HG03565 (cell line): ENCODE measurements at regions not wholly inside any gene's neighbourhood (a gene's known extent, or its start where the extent isn't known, plus 50 kb on each side); places are given as distances from the start of the nearest gene placed in this dataset.
"Not testable (repeated sequence)": the region's sequence is repeated elsewhere in the genome, so short reads cannot be mapped to it uniquely, and the experiment has no call there.

ENCODE experiments used
- ATAC-seq: cut with Tn5 transposase; IDR thresholded peaks from one replicate; pipeline ENCODE4 v1.9.1; 2021; ENCODE audit warnings: mild to moderate bottlenecking, moderate library complexity; ENCODE audit not compliant: unreplicated experiment

GRCh38 chr7:26083113-26083512 is 68.9 kb upstream of the NFE2L3 start:
- no peak for ATAC-seq

- no peak for ATAC-seq
Measured at GRCh38 chr7:26084418-26084817, 67.6 kb upstream of the NFE2L3 start.

GRCh38 chr7:26085771-26086170 is 66.2 kb upstream of the NFE2L3 start:
- ATAC-seq = no peak

GRCh38 chr7:26087321-26088091 is 64.5 kb upstream of the NFE2L3 start:
- no peak for ATAC-seq

GRCh38 chr7:26089469-26089868 is 62.5 kb upstream of the NFE2L3 start:
- ATAC-seq = not testable (repeated sequence)

- ATAC-seq = no peak
Measured at GRCh38 chr7:26090927-26091519, 61.0 kb upstream of the NFE2L3 start.

GRCh38 chr7:26091933-26092332 is 60.1 kb upstream of the NFE2L3 start:
- ATAC-seq = no peak

GRCh38 chr7:26093023-26093422 is 59.0 kb upstream of the NFE2L3 start:
- no peak for ATAC-seq

- ATAC-seq = no peak
Measured at GRCh38 chr7:26096136-26096535, 55.9 kb upstream of the NFE2L3 start.

- ATAC-seq = no peak
Measured at GRCh38 chr7:26097837-26098668, 53.9 kb upstream of the NFE2L3 start.

- no peak for ATAC-seq
Measured at GRCh38 chr7:26099236-26099635, 52.8 kb upstream of the NFE2L3 start.

GRCh38 chr7:26100406-26101339 is 51.3 kb upstream of the NFE2L3 start:
- ATAC-seq = no peak

GRCh38 chr7:26101361-26102151 is 50.4 kb upstream of the NFE2L3 start:
- ATAC-seq = no peak

- ATAC-seq = no peak
Measured at GRCh38 chr7:26102176-26102575, 49.8 kb upstream of the NFE2L3 start.
